ENCODE measurements at regions not wholly inside any gene's neighbourhood (a gene's known extent, or its start where the extent isn't known, plus 50 kb on each side); places are given as distances from the start of the nearest gene placed in this dataset.

- no peak overlapping the region for H3K4me2 ChIP-seq (ENCODE audit: insufficient read depth, low read length)
- H3K27me3 ChIP-seq (ENCODE audit: insufficient read depth, low read length) = no peaks in the 10 kb centered on the region
- TF ChIP-seq CTCF (IDR thresholded peaks at IDR 0.05; ENCODE audit: extremely low read depth, low read depth, low read length) = no peak
- H4K20me1 ChIP-seq (ENCODE audit: insufficient read depth, low read length) = no peaks in the 10 kb centered on the region
- H3K27ac ChIP-seq (ENCODE audit: low read depth, low read length) = no peak overlapping the region
- H2AFZ ChIP-seq (ENCODE audit: low read length) = no peak overlapping the region
- DNase-seq (ENCODE audit: insufficient read length, low spot score, missing footprints) = no peak
- H3K4me3 ChIP-seq (ENCODE audit: insufficient read depth, low read length) = no peak overlapping the region
- H3K4me1 ChIP-seq (ENCODE audit: insufficient read depth, low read length) = peaks cover 7% of the 10 kb centered on the region
- H3K79me2 ChIP-seq (ENCODE audit: insufficient read depth, low read length) = no peaks in the 10 kb centered on the region
- no peaks in the 10 kb centered on the region for H3K9me3 ChIP-seq (ENCODE audit: low read depth, low read length)
- H3K36me3 ChIP-seq (ENCODE audit: insufficient read depth, low read length) = no peaks in the 10 kb centered on the region
Measured at GRCh38 chr5:108636135-108636853, 111.4 kb upstream of the FER start.

GRCh38 chr5:108634617-108635288, 112.9 kb upstream of the FER start:
- Histone ChIP-seq H3K79me2 (ENCODE audit: insufficient read depth, low read length) (no peaks in the 10 kb centered on the region), H4K20me1 (ENCODE audit: insufficient read depth, low read length) (no peaks in the 10 kb centered on the region), H3K27me3 (ENCODE audit: insufficient read depth, low read length) (no peaks in the 10 kb centered on the region), H3K4me3 (ENCODE audit: insufficient read depth, low read length) (no peak overlapping the region), H3K9me3 (ENCODE audit: low read depth, low read length) (no peaks in the 10 kb centered on the region), H2AFZ (ENCODE audit: low read length) (no peak overlapping the region), H3K4me2 (ENCODE audit: insufficient read depth, low read length) (no peak overlapping the region), H3K36me3 (ENCODE audit: insufficient read depth, low read length) (no peaks in the 10 kb centered on the region), H3K27ac (ENCODE audit: low read depth, low read length) (no peak overlapping the region), H3K4me1 (ENCODE audit: insufficient read depth, low read length) (peaks cover 7% of the 10 kb centered on the region)
- no peak for TF ChIP-seq CTCF (IDR thresholded peaks at IDR 0.05; ENCODE audit: extremely low read depth, low read depth, low read length)
- DNase-seq (ENCODE audit: insufficient read length, low spot score, missing footprints) = no peak

DNA sequence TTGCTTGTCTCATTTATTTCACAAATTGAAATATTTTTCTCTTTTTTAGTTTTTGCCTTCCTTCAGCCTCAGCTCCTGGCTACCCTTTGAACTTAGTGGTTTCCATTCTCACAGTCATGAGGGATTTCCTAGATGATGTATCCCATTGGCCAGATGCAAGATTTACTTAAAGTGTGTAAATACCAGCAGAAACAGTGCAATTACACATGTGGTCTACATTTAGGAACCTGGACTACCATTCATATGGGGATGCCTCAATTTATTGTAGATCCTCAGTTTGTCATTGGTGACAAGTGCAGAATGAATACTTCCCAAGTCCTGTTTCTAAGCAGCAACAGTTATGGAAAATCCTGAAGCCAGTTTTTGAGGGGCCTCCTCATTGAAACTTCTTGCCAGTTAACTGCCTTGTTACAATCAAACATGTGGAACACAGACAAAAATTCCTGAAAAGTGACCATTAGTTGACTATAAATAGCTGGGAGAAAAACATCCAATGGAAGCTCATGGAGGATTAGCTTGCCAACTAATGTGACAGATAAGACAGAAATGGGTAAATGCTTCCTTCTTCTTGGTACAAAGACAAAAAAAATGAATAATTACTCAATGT, 113.6 kb upstream of the FER start:
- H3K27ac ChIP-seq (ENCODE audit: low read depth, low read length) = no peak overlapping the region
- H4K20me1 ChIP-seq (ENCODE audit: insufficient read depth, low read length) = no peaks in the 10 kb centered on the region
- no peak overlapping the region for H3K4me3 ChIP-seq (ENCODE audit: insufficient read depth, low read length)
- no peaks in the 10 kb centered on the region for H3K27me3 ChIP-seq (ENCODE audit: insufficient read depth, low read length)
- H3K79me2 ChIP-seq (ENCODE audit: insufficient read depth, low read length) = no peaks in the 10 kb centered on the region
- H3K36me3 ChIP-seq (ENCODE audit: insufficient read depth, low read length) = no peaks in the 10 kb centered on the region
- no peak for TF ChIP-seq CTCF (IDR thresholded peaks at IDR 0.05; ENCODE audit: extremely low read depth, low read depth, low read length)
- peaks cover 3% of the 10 kb centered on the region for H3K4me1 ChIP-seq (ENCODE audit: insufficient read depth, low read length)
- H3K9me3 ChIP-seq (ENCODE audit: low read depth, low read length) = no peaks in the 10 kb centered on the region
- peak; percentile 72 for DNase-seq (ENCODE audit: insufficient read length, low spot score, missing footprints)
- no peak overlapping the region for H2AFZ ChIP-seq (ENCODE audit: low read length)
- no peak overlapping the region for H3K4me2 ChIP-seq (ENCODE audit: insufficient read depth, low read length)

Measured in osteoblast (primary cell).